ENCODE measurements at regions not wholly inside any gene's neighbourhood (a gene's known extent, or its start where the extent isn't known, plus 50 kb on each side); places are given as distances from the start of the nearest gene placed in this dataset.

DNA sequence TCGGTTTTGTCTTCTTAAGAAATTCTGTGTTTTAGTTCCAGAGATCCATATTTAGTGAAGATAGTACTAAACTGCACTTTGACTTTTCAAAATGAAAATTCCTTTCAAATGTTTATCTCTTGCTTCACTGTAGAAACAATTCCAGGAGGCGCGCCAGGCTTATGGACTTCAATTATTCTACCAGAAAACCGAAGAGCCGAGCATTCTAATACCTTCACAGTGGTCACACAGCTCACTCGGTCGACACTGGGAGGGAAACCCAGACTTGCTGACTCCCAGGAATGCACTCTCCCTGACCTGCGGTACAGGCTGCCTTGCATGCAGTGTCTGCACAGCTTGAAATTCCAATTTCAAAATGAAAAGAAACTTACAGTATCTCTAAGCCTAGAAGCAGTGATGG is 119.9 kb upstream of the PIEZO2 start:
- no peak for DNase-seq (ENCODE audit: low read depth in 3 of 3)

- DNase-seq (ENCODE audit: low read depth in 3 of 3) = no peak
Measured at GRCh38 chr18:11268741-11269233, 119.4 kb upstream of the PIEZO2 start.

- no peak for DNase-seq (ENCODE audit: low read depth in 3 of 3)
Measured at GRCh38 chr18:11268153-11268552, 118.8 kb upstream of the PIEZO2 start.

- no peak for DNase-seq (ENCODE audit: low read depth in 3 of 3)
Measured at GRCh38 chr18:11266781-11267480, 117.6 kb upstream of the PIEZO2 start.

- no peak for DNase-seq (ENCODE audit: low read depth in 3 of 3)
Measured at GRCh38 chr18:11261486-11261885, 112.1 kb upstream of the PIEZO2 start.

DNA sequence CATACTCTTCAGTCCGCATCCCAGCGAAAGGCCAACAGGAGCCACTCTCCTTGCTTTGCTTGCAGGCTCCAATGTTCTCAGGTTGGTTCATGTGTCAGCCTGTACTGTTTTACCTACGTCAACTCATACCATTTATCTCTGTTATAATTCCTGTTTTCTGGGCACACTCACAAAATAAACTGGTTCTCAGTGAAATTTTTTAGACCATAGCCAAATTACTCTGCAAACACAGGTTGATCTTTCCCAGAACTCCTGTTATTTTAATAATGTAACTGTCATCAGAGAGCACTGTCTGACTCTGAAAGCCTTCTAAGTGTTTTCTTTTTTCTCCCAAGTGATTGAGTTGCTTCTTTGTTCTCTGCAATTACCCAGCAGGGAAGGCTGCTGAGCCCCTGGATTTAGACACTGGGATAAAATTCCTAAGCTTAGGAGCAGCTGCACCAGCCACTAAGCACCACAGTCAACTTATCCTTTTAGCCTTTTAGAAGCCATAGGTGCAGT is 111.6 kb upstream of the PIEZO2 start:
- no peak for DNase-seq (ENCODE audit: low read depth in 3 of 3)

GRCh38 chr18:11259469-11260150 is 110.2 kb upstream of the PIEZO2 start:
- DNase-seq (ENCODE audit: low read depth in 3 of 3) = no peak

DNA sequence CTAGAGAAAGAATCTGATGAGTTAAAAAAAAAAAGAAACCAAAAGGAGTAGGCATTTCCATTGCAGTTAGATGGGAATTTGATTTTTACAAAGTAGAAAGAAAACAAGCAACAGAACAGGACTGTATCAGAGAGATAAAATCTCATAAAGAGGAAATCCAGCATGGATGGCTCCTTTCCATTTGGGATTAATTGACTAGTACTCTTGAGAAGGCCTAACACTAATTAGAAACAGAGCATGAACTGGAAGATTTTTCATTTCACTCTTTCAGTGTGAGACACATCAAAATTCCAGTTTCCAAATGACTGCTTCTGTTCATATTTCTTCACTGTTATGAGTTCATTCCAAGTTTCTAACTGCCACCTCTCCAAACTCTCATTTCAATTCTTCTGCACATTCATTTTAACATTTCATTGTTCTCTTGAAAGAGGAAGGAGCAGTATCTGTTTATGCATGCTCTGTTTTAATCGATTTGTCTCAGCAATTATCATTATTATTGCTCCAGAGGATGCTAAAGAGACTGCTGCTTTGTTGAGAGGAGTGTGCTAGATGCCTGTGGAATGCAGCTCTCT is 108.8 kb upstream of the PIEZO2 start:
- DNase-seq (ENCODE audit: low read depth in 3 of 3) = no peak

GRCh38 chr18:11256251-11256650 is 106.9 kb upstream of the PIEZO2 start:
- DNase-seq (ENCODE audit: low read depth in 3 of 3) = no peak

- DNase-seq (ENCODE audit: low read depth in 3 of 3) = no peak
Measured at GRCh38 chr18:11251891-11252270, 102.5 kb upstream of the PIEZO2 start.

DNA sequence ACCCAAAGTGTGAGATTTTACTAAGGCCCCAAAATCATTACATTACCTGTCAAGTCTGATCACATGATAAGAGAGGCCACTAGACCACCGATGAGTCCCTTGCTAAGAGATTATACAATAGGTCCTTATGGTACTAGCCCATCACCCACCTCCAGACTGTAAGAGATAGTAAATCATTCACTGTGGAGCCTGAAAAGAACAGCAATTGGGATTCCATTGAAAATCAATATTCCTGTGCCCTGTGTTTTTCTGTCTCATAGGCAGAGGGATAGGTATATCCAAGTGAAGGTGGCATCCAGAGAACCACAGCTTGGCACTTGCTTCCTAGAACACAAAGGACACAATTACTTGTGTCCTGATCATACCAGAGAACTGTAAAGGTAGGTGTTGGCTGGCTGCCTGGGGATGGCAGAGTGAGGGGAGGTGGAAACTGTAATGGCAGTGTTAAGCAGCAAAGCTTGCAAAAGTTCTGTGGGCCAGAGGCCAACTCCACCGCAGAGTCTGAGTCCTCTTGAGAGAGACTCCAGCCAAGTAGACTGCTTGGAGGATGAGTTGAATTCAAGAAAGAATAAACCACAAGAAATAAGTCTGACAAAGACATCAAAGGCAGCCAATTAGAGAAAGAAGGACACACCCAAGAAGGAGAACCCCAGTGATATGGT is 102.0 kb upstream of the PIEZO2 start:
- DNase-seq (ENCODE audit: low read depth in 3 of 3) = no peak

DNA sequence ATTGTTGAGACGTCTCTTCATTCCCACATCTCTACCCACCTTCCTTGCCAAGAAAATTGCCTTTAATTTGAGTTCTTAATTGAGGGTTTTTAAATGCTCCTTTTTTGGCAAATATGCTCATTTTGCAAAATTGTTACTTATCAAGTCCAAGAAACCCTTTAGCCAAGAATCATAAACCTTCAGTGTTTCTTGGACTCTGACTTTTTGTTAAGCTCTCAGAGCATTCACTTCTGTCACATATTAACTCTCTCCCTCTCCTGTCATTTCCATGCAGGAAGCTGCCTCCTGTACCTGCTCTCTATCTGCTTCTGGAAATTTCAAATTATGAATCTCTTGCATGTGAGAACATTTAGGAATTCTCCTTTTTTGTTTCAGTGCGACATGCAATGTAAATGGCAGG is 100.0 kb upstream of the PIEZO2 start:
- no peak for DNase-seq (ENCODE audit: low read depth in 3 of 3)

DNA sequence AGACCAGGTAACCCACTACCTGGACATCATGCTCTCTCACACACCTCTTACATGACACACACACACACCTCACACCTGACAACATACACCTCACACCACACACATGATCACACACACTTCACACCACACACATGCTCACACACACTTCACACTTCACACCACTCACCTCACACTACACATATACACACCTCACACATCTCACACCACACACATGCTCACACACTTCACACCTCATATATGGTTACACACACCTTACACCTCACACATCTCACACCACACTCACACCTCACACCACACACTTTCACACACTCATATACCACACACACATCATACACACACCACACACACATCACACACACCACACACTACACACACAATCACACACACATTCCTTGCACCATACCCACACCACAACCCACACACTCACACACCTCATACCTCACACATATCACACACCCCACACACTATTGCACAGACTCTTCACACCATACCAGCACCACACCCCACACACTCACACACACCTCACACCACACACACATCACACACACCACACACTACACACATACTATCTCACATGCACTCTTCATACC is 98.1 kb upstream of the PIEZO2 start:
- no peak for DNase-seq (ENCODE audit: low read depth in 3 of 3)

- no peak for DNase-seq (ENCODE audit: low read depth in 3 of 3)
Measured at GRCh38 chr18:11246495-11247300, 97.3 kb upstream of the PIEZO2 start.

GRCh38 chr18:11245879-11246278 is 96.5 kb upstream of the PIEZO2 start:
- no peak for DNase-seq (ENCODE audit: low read depth in 3 of 3)

DNA sequence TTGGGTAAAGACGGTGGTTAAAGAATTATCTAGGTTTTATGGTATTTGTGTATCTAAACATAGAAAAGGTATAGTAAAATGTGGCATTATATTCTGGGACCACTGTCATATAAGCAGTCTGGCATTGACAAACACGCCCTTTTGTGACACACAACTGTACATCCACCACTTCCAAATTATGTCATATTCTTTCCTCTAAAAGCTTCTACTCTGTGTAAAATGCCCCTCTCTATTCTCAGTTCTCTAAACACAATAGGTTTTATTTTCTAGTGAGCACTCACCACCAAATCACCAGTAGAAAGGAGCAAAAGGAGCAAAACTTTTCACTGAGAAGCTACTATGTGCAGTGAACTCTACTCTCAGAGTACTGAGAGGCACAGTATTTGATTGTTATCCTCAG is 88.1 kb upstream of the PIEZO2 start:
- DNase-seq (ENCODE audit: low read depth in 3 of 3) = no peak

GRCh38 chr18:11237066-11237465 is 87.7 kb upstream of the PIEZO2 start:
- no peak for DNase-seq (ENCODE audit: low read depth in 3 of 3)

DNA sequence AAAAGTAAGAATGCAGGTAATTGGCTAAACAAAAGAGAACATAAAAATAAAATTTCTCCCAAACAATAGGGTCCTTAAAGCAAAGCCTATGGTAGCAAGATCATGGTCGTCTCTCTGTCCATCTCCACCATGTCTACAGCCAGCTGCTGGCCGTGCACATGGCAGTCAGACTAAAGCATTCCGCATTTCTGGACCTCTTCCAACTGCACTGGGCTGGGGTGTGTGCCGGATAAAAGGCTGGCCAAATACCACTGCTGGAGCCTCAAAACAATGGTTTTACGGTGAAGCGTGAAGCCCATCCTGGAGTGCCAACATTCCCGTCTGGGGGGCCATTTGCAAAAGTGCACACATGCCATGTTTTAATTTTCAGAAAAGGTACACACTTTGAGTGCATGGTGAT is 74.8 kb upstream of the PIEZO2 start:
- DNase-seq (ENCODE audit: low read depth in 3 of 3) = no peak

DNA sequence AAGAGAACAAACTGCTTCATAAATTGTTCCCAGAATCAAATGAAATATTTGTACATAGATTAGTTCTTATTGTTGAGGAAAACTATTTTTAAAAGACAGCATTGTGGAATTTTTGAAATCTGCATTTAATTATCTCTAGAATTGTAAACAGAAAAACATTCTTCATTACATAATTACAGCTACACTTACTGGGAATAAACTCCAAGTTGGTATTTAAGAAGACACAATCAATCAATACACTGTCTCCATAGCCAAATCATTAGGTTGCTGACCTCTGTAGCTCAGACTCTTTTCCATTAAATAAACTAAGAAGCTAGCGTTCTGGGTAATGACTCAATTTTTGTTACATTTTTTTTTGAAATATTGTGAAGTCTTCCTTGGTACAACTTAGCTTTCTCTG is 70.2 kb upstream of the PIEZO2 start:
- no peak for DNase-seq (ENCODE audit: low read depth in 3 of 3)

- DNase-seq (ENCODE audit: low read depth in 3 of 3) = no peak
Measured at GRCh38 chr18:11215216-11215615, 65.8 kb upstream of the PIEZO2 start.

DNA sequence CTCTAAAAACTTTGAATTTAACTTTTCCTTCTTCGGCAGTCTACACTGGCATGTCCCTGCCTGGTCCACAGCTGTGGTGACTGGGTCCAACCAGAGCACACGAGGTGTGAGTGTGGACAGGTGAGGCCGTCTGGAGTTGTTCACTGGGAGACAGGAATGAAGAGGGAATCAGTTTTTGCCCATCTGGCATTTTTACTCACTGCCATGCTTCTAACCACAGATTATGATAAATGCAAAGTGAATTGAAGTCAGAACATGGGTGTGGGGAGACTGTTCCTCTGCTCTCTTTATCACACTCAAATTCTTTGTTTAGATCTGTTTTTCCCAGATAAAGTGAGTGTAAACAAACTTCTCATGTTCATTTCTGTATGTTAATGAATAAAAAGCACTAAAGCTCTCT is 54.7 kb upstream of the PIEZO2 start:
- DNase-seq (ENCODE audit: low read depth in 3 of 3) = no peak
